Ishikawa (cell line): ENCODE measurements at regions not wholly inside any gene's neighbourhood (a gene's known extent, or its start where the extent isn't known, plus 50 kb on each side); places are given as distances from the start of the nearest gene placed in this dataset.

Experiments used
- CEBPB ChIP-seq: IDR thresholded peaks from 2 replicates; pipeline ENCODE4 v1.6.1; 2012
- EP300 ChIP-seq: IDR thresholded peaks from 2 replicates; pipeline ENCODE4 v1.6.1; 2012; ENCODE audit warnings: borderline replicate concordance
- MAX ChIP-seq: IDR thresholded peaks from 2 replicates; pipeline ENCODE4 v1.6.1; 2012

- TF ChIP-seq CEBPB (no peak), EP300 (no peak), MAX (no peak)
These were observed 482.2 kb downstream of the SLC16A7 start for GRCh38 chr12:60078026-60078425.
